ENCODE measurements at regions not wholly inside any gene's neighbourhood (a gene's known extent, or its start where the extent isn't known, plus 50 kb on each side); places are given as distances from the start of the nearest gene placed in this dataset.

GRCh38 chr1:195026792-195027191 lies 1581.4 kb downstream of the KCNT2 start:
- TF ChIP-seq CTCF (IDR thresholded peaks at IDR 0.05): no peak
- no peak for TF ChIP-seq POLR2A (IDR thresholded peaks at IDR 0.05)
